Endothelial cell of umbilical vein (primary cell): ENCODE measurements at regions not wholly inside any gene's neighbourhood (a gene's known extent, or its start where the extent isn't known, plus 50 kb on each side); places are given as distances from the start of the nearest gene placed in this dataset.

ENCODE experiments used
- BruUV-seq: library from RNA; stranded (reverse); fragments of 400-500 nt; replicated peaks from 2 replicates; lab custom pipeline; 2021; lab: Mats Ljungman, UMichigan
- CTCF ChIA-PET: fragments of 300-600, 350-600 bp; sonication (Branson Sonifier 250); formaldehyde crosslinking; loops from one replicate; lab custom pipeline; 2021; ENCODE audit warnings: antibody characterized with exemption, inconsistent platforms; lab: Charles Lee
- POLR2A ChIA-PET: fragments of 300-600, 350-600 bp; sonication (Branson Sonifier 250); formaldehyde crosslinking; loops from one replicate; lab custom pipeline; 2021; ENCODE audit warnings: antibody characterized with exemption, inconsistent platforms; lab: Charles Lee
- DNase-seq: peaks from one replicate; pipeline ENCODE4 v3.0.0-alpha.2; 2011; ENCODE audit warnings: low read depth, low spot score
- FAIRE-seq: peaks from 2 replicates; lab custom pipeline; 2011; peaks lifted over from hg19 to GRCh38; lab: Jason Lieb, UNC
- H2AFZ ChIP-seq: 2 replicates; pipeline ENCODE4 v1.6.0; 2012; ENCODE audit warnings: low read depth, low read length, control low read depth, inconsistent platforms
- H3K27ac ChIP-seq: 2 replicates; pipeline ENCODE4 v1.5.1; 2011; ENCODE audit warnings: low read depth, mild to moderate bottlenecking, control low read depth, low read length, moderate library complexity; ENCODE audit not compliant: insufficient read depth
- H3K27me3 ChIP-seq, 2 experiments: 2 replicates each; pipeline versions ENCODE4 v1.6.0 to v1.6.1; 2011; ENCODE audit warnings: low read length in 2 of 2, mixed read lengths in 1 of 2; ENCODE audit not compliant: control insufficient read depth in 2 of 2, insufficient read depth in 2 of 2
- H3K36me3 ChIP-seq, 2 experiments: 2 replicates in 1 of 2; 3 replicates in 1 of 2; pipeline ENCODE4 v1.5.1; 2011; ENCODE audit warnings: low read length in 2 of 2, mild to moderate bottlenecking in 1 of 2, moderate library complexity in 1 of 2; ENCODE audit not compliant: control insufficient read depth in 2 of 2, insufficient read depth in 2 of 2; ENCODE audit errors: extremely low read depth in 1 of 2
- H3K4me1 ChIP-seq: 3 replicates; pipeline ENCODE4 v1.5.1; 2011; ENCODE audit warnings: mild to moderate bottlenecking, low read length; ENCODE audit not compliant: control insufficient read depth, insufficient read depth; ENCODE audit errors: extremely low read depth
- H3K4me2 ChIP-seq: 2 replicates; pipeline ENCODE4 v1.6.1; 2011; ENCODE audit warnings: low read length, control low read depth, mixed read lengths; ENCODE audit not compliant: insufficient read depth
- H3K4me3 ChIP-seq, 3 experiments: fragments of 200-600 bp in 1 of 3; sonication (generic), shearing (Covaris generic) in 1 of 3; replicated peaks in 1 of 3; 2 replicates each; pipeline ENCODE4 v1.5.1; 2011 to 2016; ENCODE audit warnings: control low read depth in 3 of 3, low read length in 3 of 3, mild to moderate bottlenecking in 2 of 3, inconsistent platforms in 1 of 3, low read depth in 1 of 3, moderate library complexity in 1 of 3; ENCODE audit not compliant: insufficient read depth in 1 of 3
- H3K79me2 ChIP-seq: 2 replicates; pipeline ENCODE4 v1.6.0; 2012; ENCODE audit warnings: low read length, inconsistent platforms; ENCODE audit not compliant: control insufficient read depth, insufficient read depth
- H3K9ac ChIP-seq: replicated peaks from 2 replicates; pipeline ENCODE3; 2011; ENCODE audit warnings: low read length, control low read depth; ENCODE audit not compliant: insufficient read depth; ENCODE audit errors: extremely low read depth
- H3K9me1 ChIP-seq: replicated peaks from 3 replicates; pipeline ENCODE4 v1.6.0; 2011; ENCODE audit warnings: mild to moderate bottlenecking, low read length; ENCODE audit not compliant: control insufficient read depth, insufficient read depth; ENCODE audit errors: extremely low read depth
- H3K9me3 ChIP-seq: replicated peaks from 2 replicates; pipeline ENCODE4 v1.5.1; 2012; ENCODE audit warnings: low read length, inconsistent platforms; ENCODE audit not compliant: control insufficient read depth, insufficient read depth
- H4K20me1 ChIP-seq: replicated peaks from 2 replicates; pipeline ENCODE3; 2011; ENCODE audit warnings: mild to moderate bottlenecking, low read length; ENCODE audit not compliant: control insufficient read depth, insufficient read depth; ENCODE audit errors: extremely low read depth
- CTCF ChIP-seq, 2 donors: IDR thresholded peaks; 1 replicate in 1 of 2; 2 replicates in 1 of 2; pipeline ENCODE4 v1.5.1; 2011; ENCODE audit warnings: low read length in 2 of 2, mild to moderate bottlenecking in 2 of 2, moderate library complexity in 2 of 2, control low read depth in 1 of 2, inconsistent platforms in 1 of 2, low read depth in 1 of 2; ENCODE audit not compliant: insufficient read depth in 1 of 2; ENCODE audit errors: extremely low read depth in 1 of 2
- EZH2 ChIP-seq: IDR thresholded peaks from 2 replicates; pipeline ENCODE4 v1.6.1; 2012; ENCODE audit warnings: borderline replicate concordance, low read depth, mild to moderate bottlenecking, moderate library complexity, low read length, inconsistent platforms; ENCODE audit not compliant: severe bottlenecking
- FOS ChIP-seq: IDR thresholded peaks from 2 replicates; pipeline ENCODE4 v1.6.1; 2011; ENCODE audit warnings: mild to moderate bottlenecking, low read length, moderate library complexity, borderline replicate concordance; ENCODE audit not compliant: insufficient read depth
- GATA2 ChIP-seq: IDR thresholded peaks from 2 replicates; pipeline ENCODE4 v1.7.0; 2011; ENCODE audit warnings: low read depth, mild to moderate bottlenecking, moderate library complexity, mixed read lengths, low read length; ENCODE audit not compliant: insufficient read length, insufficient read depth
- JUN ChIP-seq: IDR thresholded peaks from 2 replicates; pipeline ENCODE4 v1.6.1; 2011; ENCODE audit warnings: borderline replicate concordance, low read depth; ENCODE audit not compliant: insufficient read length, insufficient read depth
- MAX ChIP-seq: IDR thresholded peaks from 2 replicates; pipeline ENCODE4 v1.6.1; 2011; ENCODE audit not compliant: insufficient read depth, insufficient read length
- MYC ChIP-seq: IDR thresholded peaks from one replicate; pipeline ENCODE4 v1.6.1; 2011; ENCODE audit warnings: mild to moderate bottlenecking, low read depth, low read length
- POLR2A ChIP-seq: IDR thresholded peaks from 2 replicates; pipeline ENCODE4 v1.6.1; 2012; ENCODE audit warnings: low read depth, mild to moderate bottlenecking, control low read depth, low read length
- POLR2AphosphoS5 ChIP-seq: IDR thresholded peaks from 2 replicates; pipeline ENCODE4 v1.6.1; 2012; ENCODE audit warnings: low read depth, mild to moderate bottlenecking, control low read depth, low read length, moderate library complexity; ENCODE audit not compliant: insufficient read depth
- dilution Hi-C: fragments of 300-500 bp; cut with MboI; formaldehyde crosslinking; loops from one replicate; pipeline ENCODE4 v1.15.0; 2019; ENCODE audit warnings: low sequenced_read_pairs; ENCODE audit not compliant: extremely low pct_ligation_motif_present
- intact Hi-C: fragments of 100-400 bp; cut with micrococcal nuclease; formaldehyde crosslinking; loops from one replicate; pipeline ENCODE4 v1.10.0; 2022

- TF ChIP-seq POLR2A (no peak), MAX (no peak), CTCF (IDR thresholded peaks at IDR 0.05; ENCODE audit: extremely low read depth in 1 of 2, insufficient read depth in 1 of 2, low read depth in 1 of 2, low read length in 2 of 2) (no peak), EZH2 (no peak)
- Histone ChIP-seq H3K79me2 (no peaks in the 10 kb centered on the region), H3K9me1 (no peaks in the 10 kb centered on the region), H3K9me3 (no peaks in the 10 kb centered on the region), H3K4me1 (no peaks in the 10 kb centered on the region), H3K36me3 (no peaks in the 10 kb centered on the region), H3K4me3 (no peak overlapping the region), H3K9ac (no peak overlapping the region), H3K4me2 (no peak overlapping the region), H3K27ac (no peak overlapping the region), H2AFZ (no peak overlapping the region), H3K27me3 (no peaks in the 10 kb centered on the region), H4K20me1 (no peaks in the 10 kb centered on the region)
- ChIA-PET POLR2A (no interaction called here), CTCF (interaction anchor here (1.1 to 3.3 kb wide), 3 partner anchors 11 to 67 kb away, joined by 3 to 27 read pairs (median 6); no protein-coding TSS in a partner anchor)
- DNase-seq (no peak), FAIRE-seq (no peak)
- BruUV-seq = no TSS peak
- dilution Hi-C loops (no loop called here), intact Hi-C loops (no loop called here)
Measured at GRCh38 chr17:21524211-21524591, 148.0 kb downstream of the KCNJ12 start.

- no TSS peak for BruUV-seq
- no peaks in the 10 kb centered on the region for H3K79me2 ChIP-seq
- no peaks in the 10 kb centered on the region for H3K27me3 ChIP-seq
- no peak overlapping the region for H3K9ac ChIP-seq
- no peak overlapping the region for H3K27ac ChIP-seq
- H3K4me3 ChIP-seq = no peak overlapping the region
- H3K9me1 ChIP-seq = no peaks in the 10 kb centered on the region
- ChIA-PET POLR2A (no interaction called here), CTCF (interaction anchor here (0.6 to 3.3 kb wide), 3 partner anchors 13 to 406 kb away, joined by 3 to 27 read pairs (median 6); no protein-coding TSS in a partner anchor)
- no peak for FAIRE-seq
- no peak overlapping the region for H3K4me2 ChIP-seq
- intact Hi-C loops (no loop called here), dilution Hi-C loops (no loop called here)
- H3K36me3 ChIP-seq = no peaks in the 10 kb centered on the region
- no peak for DNase-seq
- no peak overlapping the region for H2AFZ ChIP-seq
- no peaks in the 10 kb centered on the region for H3K9me3 ChIP-seq
- H4K20me1 ChIP-seq = no peaks in the 10 kb centered on the region
- H3K4me1 ChIP-seq = no peaks in the 10 kb centered on the region
- no peak for TF ChIP-seq CTCF (IDR thresholded peaks at IDR 0.05; ENCODE audit: extremely low read depth in 1 of 2, insufficient read depth in 1 of 2, low read depth in 1 of 2, low read length in 2 of 2)
- TF ChIP-seq JUN = no peak
- TF ChIP-seq MYC = no peak
- TF ChIP-seq POLR2A = no peak
- no peak for TF ChIP-seq POLR2AphosphoS5
- no peak for TF ChIP-seq EZH2
- no peak for TF ChIP-seq GATA2
- no peak for TF ChIP-seq FOS
- TF ChIP-seq MAX = no peak
Measured at GRCh38 chr17:21525464-21526130, 149.4 kb downstream of the KCNJ12 start.
